ENCODE measurements at regions not wholly inside any gene's neighbourhood (a gene's known extent, or its start where the extent isn't known, plus 50 kb on each side); places are given as distances from the start of the nearest gene placed in this dataset.
"Not testable (repeated sequence)": the region's sequence is repeated elsewhere in the genome, so short reads cannot be mapped to it uniquely, and the experiment has no call there.

DNA sequence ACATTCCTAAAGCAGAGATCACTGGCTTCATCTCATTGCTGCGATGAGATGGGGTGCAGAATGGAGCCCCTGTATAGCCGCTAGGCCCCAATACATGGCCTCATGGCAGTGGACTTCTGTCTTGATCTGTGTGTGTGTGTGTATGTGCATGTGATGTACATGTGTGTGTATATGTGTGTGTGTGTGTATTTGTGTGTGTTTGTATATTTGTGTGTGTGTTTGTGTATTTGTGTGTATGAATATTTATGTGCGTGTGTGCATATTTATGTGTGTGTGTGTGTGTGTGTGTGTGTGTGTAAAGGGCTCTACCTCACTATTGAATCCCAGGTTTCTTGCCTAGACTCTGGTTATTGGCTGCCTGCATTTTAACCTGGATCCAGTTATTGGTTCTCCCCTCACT lies 958.2 kb downstream of the GRID1 start:
- CTCF ChIA-PET = no interaction called here
- POLR2A ChIA-PET = no interaction called here

DNA sequence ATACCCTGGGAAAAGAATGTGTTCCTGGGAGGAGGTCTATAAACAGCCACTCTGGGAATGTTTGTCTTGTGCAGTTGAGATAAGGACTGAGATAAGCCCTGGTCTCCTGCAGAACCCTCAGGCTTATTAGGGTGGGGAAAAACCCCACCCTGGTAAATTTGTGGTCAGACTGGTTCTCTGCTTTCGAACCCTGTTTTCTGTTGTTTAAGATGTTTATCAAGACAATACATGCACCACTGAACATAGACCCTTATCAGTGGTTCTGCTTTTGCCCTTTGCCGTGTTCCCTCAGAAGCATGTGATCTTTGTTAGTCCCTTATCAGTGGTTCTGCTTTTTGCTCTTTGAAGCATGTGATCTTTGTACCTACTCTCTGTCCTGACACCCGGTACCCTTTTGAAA lies 956.0 kb downstream of the GRID1 start:
- CTCF ChIA-PET = not testable (repeated sequence)

GRCh38 chr10:85413570-85413969 lies 953.0 kb downstream of the GRID1 start:
- ChIA-PET POLR2A (no interaction called here), CTCF (no interaction called here)

More for the DNA sequence above, 956.0 kb downstream of the GRID1 start:
- POLR2A ChIA-PET = not testable (repeated sequence)

DNA sequence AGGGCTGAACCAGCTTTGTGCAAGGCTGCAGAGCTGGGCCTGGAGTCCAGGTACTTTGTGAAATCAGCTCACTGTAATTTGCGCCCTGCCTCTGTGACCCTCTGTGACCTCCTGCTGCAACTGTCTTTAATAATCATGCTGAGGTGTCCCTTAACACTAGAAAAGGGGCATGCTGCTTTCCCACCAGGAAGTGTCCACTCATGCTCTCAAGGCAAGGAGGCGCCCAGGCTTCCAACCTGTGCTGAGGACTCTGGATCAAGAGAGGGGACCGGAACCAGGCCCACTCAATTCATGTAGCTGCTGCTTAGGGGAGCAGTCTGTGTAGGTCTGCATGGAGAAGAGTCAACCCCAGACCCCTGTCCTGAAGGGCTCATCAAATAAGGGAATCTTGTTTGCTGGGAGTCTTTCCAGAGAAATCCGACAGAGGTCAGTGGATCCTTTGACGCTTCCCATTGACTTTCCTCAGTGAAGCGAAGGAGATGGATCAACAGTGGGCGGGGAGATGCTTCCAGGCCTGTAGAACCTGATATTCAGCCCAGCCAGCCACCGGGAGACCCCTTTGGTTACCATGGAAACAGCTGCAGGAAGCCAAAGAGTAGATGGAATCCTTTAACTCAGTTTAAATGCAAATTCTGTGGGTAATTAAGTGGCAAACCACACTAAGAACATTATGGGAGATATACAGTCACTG lies 945.9 kb downstream of the GRID1 start:
- CTCF ChIA-PET = no interaction called here

DNA sequence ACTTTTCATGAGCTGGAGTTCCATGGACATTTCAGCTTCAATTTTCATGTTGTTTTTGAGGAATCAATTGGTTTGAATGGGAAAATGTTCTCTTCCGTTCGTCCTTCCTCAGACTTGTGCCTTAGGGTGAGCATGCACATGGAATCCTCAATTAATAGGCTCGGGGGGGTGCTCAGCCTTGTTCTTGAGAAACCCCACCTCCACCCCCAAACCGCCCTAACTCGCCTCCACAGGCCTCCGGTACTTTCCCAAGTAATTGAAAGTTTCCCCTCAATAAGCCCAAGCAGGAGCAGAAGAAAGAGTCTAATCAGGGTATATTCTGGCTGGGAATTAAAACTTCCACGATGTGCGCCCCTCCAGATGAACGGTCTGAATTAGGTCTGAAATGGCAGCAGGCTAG lies 945.2 kb downstream of the GRID1 start:
- ChIA-PET POLR2A (no interaction called here), CTCF (no interaction called here)

More for the DNA sequence above, 945.9 kb downstream of the GRID1 start:
- POLR2A ChIA-PET = no interaction called here

DNA sequence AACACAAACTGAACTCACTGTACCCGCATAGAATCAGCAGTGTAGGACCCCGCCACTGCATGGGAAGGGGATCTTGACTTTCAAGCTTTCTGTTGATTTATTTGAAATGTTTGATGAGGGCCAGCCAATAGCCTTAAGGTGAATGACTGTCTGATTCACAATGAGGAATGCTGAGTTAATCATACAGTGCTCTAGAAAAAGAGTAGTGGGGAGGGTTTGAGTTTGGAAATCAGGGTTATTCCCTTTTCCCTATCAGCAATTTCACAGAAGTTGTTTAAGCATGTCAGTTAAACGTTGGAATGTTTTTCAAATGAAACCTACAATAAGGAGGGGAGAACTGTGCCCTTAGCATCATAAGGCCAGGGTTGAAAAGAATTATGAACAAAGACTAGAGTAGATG lies 937.5 kb downstream of the GRID1 start:
- ChIA-PET POLR2A (no interaction called here), CTCF (no interaction called here)

GRCh38 chr10:85430991-85431390 lies 935.6 kb downstream of the GRID1 start:
- ChIA-PET CTCF (no interaction called here), POLR2A (no interaction called here)

DNA sequence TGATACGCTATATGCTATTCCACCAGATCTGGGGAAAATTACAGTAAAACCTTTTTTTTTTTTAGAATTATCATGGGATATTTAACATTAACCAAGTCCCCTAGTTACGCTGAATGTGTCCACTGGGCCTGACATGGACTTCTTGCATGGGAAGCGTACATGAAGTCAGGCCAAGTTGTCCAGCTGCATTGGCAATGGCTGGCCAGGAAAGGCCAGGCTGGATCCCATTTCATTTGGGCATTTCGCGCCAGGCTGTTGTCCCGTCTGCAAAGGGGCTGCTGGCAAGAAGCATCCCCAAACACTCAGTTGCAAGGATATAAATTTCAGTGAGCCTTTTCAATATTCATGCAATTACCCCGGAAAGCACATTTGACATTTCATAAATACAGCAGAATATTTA lies 933.3 kb downstream of the GRID1 start:
- ChIA-PET POLR2A (no interaction called here), CTCF (no interaction called here)

- ChIA-PET POLR2A (no interaction called here), CTCF (no interaction called here)
Observed at GRCh38 chr10:85444868-85445267, 921.7 kb downstream of the GRID1 start.

GRCh38 chr10:85445702-85446101 lies 920.9 kb downstream of the GRID1 start:
- ChIA-PET CTCF (no interaction called here), POLR2A (no interaction called here)

GRCh38 chr10:85446827-85447226 lies 919.8 kb downstream of the GRID1 start:
- POLR2A ChIA-PET = no interaction called here
- CTCF ChIA-PET = interaction anchor here (0.7 kb wide), 1 partner anchor 122 kb away, joined by 3 read pairs; no protein-coding TSS in a partner anchor

DNA sequence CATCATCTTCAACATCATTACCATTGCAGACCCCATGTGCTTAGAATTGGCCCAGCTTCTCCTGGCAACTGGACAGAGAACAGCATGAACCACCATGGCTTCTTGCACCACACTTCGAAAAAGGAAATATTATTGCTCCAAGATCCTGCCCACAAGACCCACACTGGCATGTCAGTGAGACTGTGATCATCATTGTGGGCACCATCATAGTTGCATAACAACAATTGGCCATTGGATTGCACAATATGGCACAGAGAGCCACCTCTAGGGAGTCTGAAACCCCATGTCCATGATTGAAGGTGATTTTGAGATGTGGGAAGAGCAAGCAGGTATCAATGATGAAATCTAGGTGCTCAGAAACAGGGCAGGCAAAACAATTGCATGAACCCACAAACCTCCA lies 918.9 kb downstream of the GRID1 start:
- CTCF ChIA-PET = no interaction called here
- POLR2A ChIA-PET = no interaction called here

DNA sequence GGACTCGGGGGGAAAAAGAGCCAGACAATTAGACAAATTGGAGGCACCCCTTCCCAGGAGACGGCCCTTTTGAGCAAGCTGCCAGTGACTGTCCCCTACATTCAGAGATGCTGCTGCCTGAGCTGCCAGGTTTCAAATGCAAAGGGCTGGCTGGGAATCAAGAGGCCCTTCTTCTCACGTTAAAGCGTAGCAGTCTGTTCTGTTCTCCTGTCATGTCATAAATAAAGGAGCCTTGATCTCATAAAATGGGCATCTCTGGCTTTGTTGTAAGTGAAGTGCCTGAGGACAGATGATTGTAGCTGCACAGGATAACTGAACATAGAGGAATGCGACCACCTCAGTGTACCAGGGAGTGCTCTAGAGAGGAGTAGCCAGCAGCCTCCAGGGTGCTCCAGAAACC lies 917.9 kb downstream of the GRID1 start:
- ChIA-PET POLR2A (interaction anchor here (0.5 kb wide), 2 partner anchors 1661 to 1789 kb away, joined by 3 to 7 read pairs; no protein-coding TSS in a partner anchor), CTCF (no interaction called here)

DNA sequence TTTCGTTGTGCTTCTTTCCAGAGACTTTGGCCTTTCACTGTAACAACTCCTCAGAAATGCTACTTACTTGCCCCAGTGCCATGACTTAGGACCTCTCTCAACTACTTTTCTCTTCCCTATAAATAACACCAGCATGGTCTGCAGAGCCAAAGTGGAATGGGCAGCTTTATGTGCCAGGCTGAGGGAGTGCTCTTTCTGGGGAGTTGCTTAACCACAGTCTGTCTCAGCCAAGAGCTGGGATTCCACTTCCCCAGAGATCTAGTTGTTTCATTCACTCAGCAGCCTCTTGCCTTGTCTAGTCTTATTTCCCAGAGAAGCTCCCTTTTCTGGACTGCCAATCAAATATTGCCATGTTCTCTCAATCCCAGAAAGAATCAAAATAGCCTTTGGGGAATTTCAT lies 912.2 kb downstream of the GRID1 start:
- POLR2A ChIA-PET = no interaction called here
- CTCF ChIA-PET = no interaction called here

DNA sequence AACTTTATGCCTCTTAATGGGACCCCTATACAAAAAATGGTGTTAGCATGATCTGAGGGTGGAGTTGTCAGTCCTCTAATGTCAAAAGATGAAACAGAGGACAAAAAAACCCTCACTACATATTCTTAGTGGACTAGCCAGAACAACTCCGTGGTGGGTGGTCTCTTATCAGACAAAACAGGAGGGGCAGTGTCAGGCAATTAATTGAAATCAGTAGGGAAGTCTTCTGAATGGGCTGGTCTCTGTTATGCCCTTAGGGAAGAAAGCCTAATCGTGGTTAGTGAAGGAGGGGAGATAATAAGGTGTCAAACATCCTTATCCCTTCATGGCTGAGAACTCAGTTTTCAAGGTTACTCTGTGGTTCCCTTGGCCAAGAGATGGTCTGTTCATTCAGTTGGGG lies 909.4 kb downstream of the GRID1 start:
- ChIA-PET POLR2A (no interaction called here), CTCF (no interaction called here)

DNA sequence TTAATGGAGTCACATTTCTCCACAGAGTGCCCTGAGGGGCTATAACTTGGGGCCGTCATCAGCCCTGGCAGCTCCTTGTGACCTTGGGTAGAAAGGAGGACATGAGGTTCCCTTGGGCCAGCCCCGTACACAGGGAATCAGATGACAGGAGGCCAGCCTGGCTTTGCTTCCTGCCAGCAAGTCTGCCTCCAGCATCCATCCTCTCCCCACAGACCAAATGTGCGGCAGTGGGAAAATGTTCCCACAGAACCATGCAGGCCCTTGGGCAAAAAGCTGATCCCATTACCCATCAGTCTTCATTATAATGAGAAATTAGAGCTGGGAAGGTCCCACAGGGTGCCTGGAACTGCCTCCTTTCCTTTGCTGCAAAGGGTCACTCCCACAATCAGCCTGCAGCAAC lies 908.3 kb downstream of the GRID1 start:
- ChIA-PET POLR2A (no interaction called here), CTCF (no interaction called here)

GRCh38 chr10:85459906-85460305 lies 906.7 kb downstream of the GRID1 start:
- ChIA-PET CTCF (no interaction called here), POLR2A (no interaction called here)

- POLR2A ChIA-PET = no interaction called here
- CTCF ChIA-PET = no interaction called here
Observed at GRCh38 chr10:85464336-85464735, 902.3 kb downstream of the GRID1 start.

DNA sequence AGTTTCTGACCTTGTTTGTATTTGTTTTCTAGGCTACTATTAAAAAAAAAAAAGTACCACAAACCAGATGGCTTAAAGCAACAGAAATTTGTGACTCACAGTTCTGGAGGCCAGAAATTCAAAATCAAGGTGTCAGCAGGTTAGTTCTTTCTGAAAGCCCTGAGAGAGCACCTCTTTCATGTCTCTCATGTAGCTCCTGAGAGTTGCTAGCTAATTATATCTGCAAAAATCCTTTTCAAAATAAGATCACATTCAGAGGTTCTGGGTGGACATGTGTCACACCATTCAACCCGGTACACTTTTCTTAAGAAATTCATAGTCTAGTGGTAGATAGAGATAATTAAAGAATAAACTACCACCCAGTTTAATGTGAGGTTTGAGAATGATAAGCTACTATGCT lies 888.6 kb downstream of the GRID1 start:
- ChIA-PET POLR2A (no interaction called here), CTCF (interaction anchor here (0.5 kb wide), 1 partner anchor 944 kb away, joined by 4 read pairs; no protein-coding TSS in a partner anchor)

DNA sequence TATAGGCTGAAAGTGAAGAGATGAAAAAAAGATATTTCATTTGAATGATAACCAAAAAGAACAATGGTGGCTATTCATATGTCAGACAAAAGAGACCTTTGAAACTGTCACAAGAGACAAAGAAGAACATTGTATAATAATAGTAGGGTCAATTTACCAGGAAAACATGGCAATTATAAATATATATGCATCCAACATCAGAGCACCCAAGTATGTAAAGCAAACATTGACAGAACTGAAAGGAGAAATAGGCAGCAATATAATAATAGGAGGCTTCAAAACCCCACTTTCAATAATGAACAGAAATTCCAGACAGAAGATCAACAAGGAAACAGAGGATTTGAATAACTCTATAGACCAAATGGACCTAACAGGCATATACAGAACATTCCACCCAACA lies 876.2 kb downstream of the GRID1 start:
- CTCF ChIA-PET = no interaction called here
- POLR2A ChIA-PET = no interaction called here

GRCh38 chr10:85491652-85492051 lies 874.9 kb downstream of the GRID1 start:
- ChIA-PET CTCF (no interaction called here), POLR2A (no interaction called here)

DNA sequence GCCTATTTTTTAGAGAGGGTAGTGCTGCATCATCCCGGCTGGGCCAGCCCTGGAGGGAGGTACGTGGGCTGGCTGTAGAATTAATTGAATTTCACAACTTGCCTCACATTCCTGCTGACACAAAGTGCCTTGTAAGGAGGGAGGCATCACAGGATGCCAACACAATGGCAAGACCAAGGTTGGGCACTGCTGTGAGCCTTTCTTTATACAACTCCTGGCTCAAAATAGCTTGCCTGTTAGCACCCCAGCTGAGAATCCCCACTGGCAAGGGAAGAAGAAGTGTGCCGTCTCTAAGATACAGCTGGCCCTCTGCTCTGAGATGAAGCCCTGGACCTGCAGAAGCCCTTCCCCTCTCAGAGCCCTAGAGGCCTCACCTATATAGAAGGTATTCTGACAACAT lies 873.9 kb downstream of the GRID1 start:
- ChIA-PET POLR2A (no interaction called here), CTCF (no interaction called here)

DNA sequence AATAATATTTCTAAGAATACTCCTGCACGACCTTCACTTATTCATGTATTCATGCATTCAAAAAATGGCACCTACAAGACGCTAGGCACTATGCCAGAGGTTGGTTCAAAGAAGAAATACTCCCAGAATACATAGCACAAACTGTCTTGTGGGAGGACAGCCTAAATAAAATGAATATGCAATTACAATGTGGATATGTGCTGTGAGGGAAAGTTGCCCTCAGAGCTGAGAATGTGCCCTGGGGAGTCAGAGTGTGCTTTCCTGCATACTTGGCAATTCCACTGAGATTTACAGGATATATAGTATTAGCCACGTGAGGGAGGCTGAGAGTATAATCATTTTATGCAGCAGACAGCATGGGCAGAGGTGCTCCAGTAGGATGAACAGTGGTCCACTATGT lies 872.9 kb downstream of the GRID1 start:
- ChIA-PET POLR2A (no interaction called here), CTCF (no interaction called here)
